Endothelial cell of umbilical vein (primary cell): ENCODE measurements at regions not wholly inside any gene's neighbourhood (a gene's known extent, or its start where the extent isn't known, plus 50 kb on each side); places are given as distances from the start of the nearest gene placed in this dataset.

Experiments used
- BruUV-seq: library from RNA; stranded (reverse); fragments of 400-500 nt; replicated peaks from 2 replicates; lab custom pipeline; 2021; lab: Mats Ljungman, UMichigan
- CTCF ChIA-PET: fragments of 300-600, 350-600 bp; sonication (Branson Sonifier 250); formaldehyde crosslinking; loops from one replicate; lab custom pipeline; 2021; ENCODE audit warnings: antibody characterized with exemption, inconsistent platforms; lab: Charles Lee
- POLR2A ChIA-PET: fragments of 300-600, 350-600 bp; sonication (Branson Sonifier 250); formaldehyde crosslinking; loops from one replicate; lab custom pipeline; 2021; ENCODE audit warnings: antibody characterized with exemption, inconsistent platforms; lab: Charles Lee
- DNase-seq: peaks from one replicate; pipeline ENCODE4 v3.0.0-alpha.2; 2011; ENCODE audit warnings: low read depth, low spot score
- FAIRE-seq: peaks from 2 replicates; lab custom pipeline; 2011; peaks lifted over from hg19 to GRCh38; lab: Jason Lieb, UNC
- H2AFZ ChIP-seq: 2 replicates; pipeline ENCODE4 v1.6.0; 2012; ENCODE audit warnings: low read depth, low read length, control low read depth, inconsistent platforms
- H3K27ac ChIP-seq: 2 replicates; pipeline ENCODE4 v1.5.1; 2011; ENCODE audit warnings: low read depth, mild to moderate bottlenecking, control low read depth, low read length, moderate library complexity; ENCODE audit not compliant: insufficient read depth
- H3K27me3 ChIP-seq, 2 experiments: 2 replicates each; pipeline versions ENCODE4 v1.6.0 to v1.6.1; 2011; ENCODE audit warnings: low read length in 2 of 2, mixed read lengths in 1 of 2; ENCODE audit not compliant: control insufficient read depth in 2 of 2, insufficient read depth in 2 of 2
- H3K36me3 ChIP-seq, 2 experiments: 2 replicates in 1 of 2; 3 replicates in 1 of 2; pipeline ENCODE4 v1.5.1; 2011; ENCODE audit warnings: low read length in 2 of 2, mild to moderate bottlenecking in 1 of 2, moderate library complexity in 1 of 2; ENCODE audit not compliant: control insufficient read depth in 2 of 2, insufficient read depth in 2 of 2; ENCODE audit errors: extremely low read depth in 1 of 2
- H3K4me1 ChIP-seq: 3 replicates; pipeline ENCODE4 v1.5.1; 2011; ENCODE audit warnings: mild to moderate bottlenecking, low read length; ENCODE audit not compliant: control insufficient read depth, insufficient read depth; ENCODE audit errors: extremely low read depth
- H3K4me2 ChIP-seq: 2 replicates; pipeline ENCODE4 v1.6.1; 2011; ENCODE audit warnings: low read length, control low read depth, mixed read lengths; ENCODE audit not compliant: insufficient read depth
- H3K4me3 ChIP-seq, 3 experiments: fragments of 200-600 bp in 1 of 3; sonication (generic), shearing (Covaris generic) in 1 of 3; replicated peaks in 1 of 3; 2 replicates each; pipeline ENCODE4 v1.5.1; 2011 to 2016; ENCODE audit warnings: control low read depth in 3 of 3, low read length in 3 of 3, mild to moderate bottlenecking in 2 of 3, inconsistent platforms in 1 of 3, low read depth in 1 of 3, moderate library complexity in 1 of 3; ENCODE audit not compliant: insufficient read depth in 1 of 3
- H3K79me2 ChIP-seq: 2 replicates; pipeline ENCODE4 v1.6.0; 2012; ENCODE audit warnings: low read length, inconsistent platforms; ENCODE audit not compliant: control insufficient read depth, insufficient read depth
- H3K9ac ChIP-seq: replicated peaks from 2 replicates; pipeline ENCODE3; 2011; ENCODE audit warnings: low read length, control low read depth; ENCODE audit not compliant: insufficient read depth; ENCODE audit errors: extremely low read depth
- H3K9me1 ChIP-seq: replicated peaks from 3 replicates; pipeline ENCODE4 v1.6.0; 2011; ENCODE audit warnings: mild to moderate bottlenecking, low read length; ENCODE audit not compliant: control insufficient read depth, insufficient read depth; ENCODE audit errors: extremely low read depth
- H3K9me3 ChIP-seq: replicated peaks from 2 replicates; pipeline ENCODE4 v1.5.1; 2012; ENCODE audit warnings: low read length, inconsistent platforms; ENCODE audit not compliant: control insufficient read depth, insufficient read depth
- H4K20me1 ChIP-seq: replicated peaks from 2 replicates; pipeline ENCODE3; 2011; ENCODE audit warnings: mild to moderate bottlenecking, low read length; ENCODE audit not compliant: control insufficient read depth, insufficient read depth; ENCODE audit errors: extremely low read depth
- EZH2 ChIP-seq: IDR thresholded peaks from 2 replicates; pipeline ENCODE4 v1.6.1; 2012; ENCODE audit warnings: borderline replicate concordance, low read depth, mild to moderate bottlenecking, moderate library complexity, low read length, inconsistent platforms; ENCODE audit not compliant: severe bottlenecking
- FOS ChIP-seq: IDR thresholded peaks from 2 replicates; pipeline ENCODE4 v1.6.1; 2011; ENCODE audit warnings: mild to moderate bottlenecking, low read length, moderate library complexity, borderline replicate concordance; ENCODE audit not compliant: insufficient read depth
- GATA2 ChIP-seq: IDR thresholded peaks from 2 replicates; pipeline ENCODE4 v1.7.0; 2011; ENCODE audit warnings: low read depth, mild to moderate bottlenecking, moderate library complexity, mixed read lengths, low read length; ENCODE audit not compliant: insufficient read length, insufficient read depth
- JUN ChIP-seq: IDR thresholded peaks from 2 replicates; pipeline ENCODE4 v1.6.1; 2011; ENCODE audit warnings: borderline replicate concordance, low read depth; ENCODE audit not compliant: insufficient read length, insufficient read depth
- MYC ChIP-seq: IDR thresholded peaks from one replicate; pipeline ENCODE4 v1.6.1; 2011; ENCODE audit warnings: mild to moderate bottlenecking, low read depth, low read length
- POLR2A ChIP-seq: IDR thresholded peaks from 2 replicates; pipeline ENCODE4 v1.6.1; 2012; ENCODE audit warnings: low read depth, mild to moderate bottlenecking, control low read depth, low read length
- POLR2AphosphoS5 ChIP-seq: IDR thresholded peaks from 2 replicates; pipeline ENCODE4 v1.6.1; 2012; ENCODE audit warnings: low read depth, mild to moderate bottlenecking, control low read depth, low read length, moderate library complexity; ENCODE audit not compliant: insufficient read depth
- dilution Hi-C: fragments of 300-500 bp; cut with MboI; formaldehyde crosslinking; loops from one replicate; pipeline ENCODE4 v1.15.0; 2019; ENCODE audit warnings: low sequenced_read_pairs; ENCODE audit not compliant: extremely low pct_ligation_motif_present
- intact Hi-C: fragments of 100-400 bp; cut with micrococcal nuclease; formaldehyde crosslinking; loops from one replicate; pipeline ENCODE4 v1.10.0; 2022
- TF ChIP-seq, protein P1 (sequence below), 2 donors: IDR thresholded peaks; 1 replicate in 1 of 2; 2 replicates in 1 of 2; pipeline ENCODE4 v1.5.1; 2011; ENCODE audit warnings: low read length in 2 of 2, mild to moderate bottlenecking in 2 of 2, moderate library complexity in 2 of 2, control low read depth in 1 of 2, inconsistent platforms in 1 of 2, low read depth in 1 of 2; ENCODE audit not compliant: insufficient read depth in 1 of 2; ENCODE audit errors: extremely low read depth in 1 of 2
- TF ChIP-seq, protein P2 (sequence below): IDR thresholded peaks from 2 replicates; pipeline ENCODE4 v1.6.1; 2011; ENCODE audit not compliant: insufficient read depth, insufficient read length

DNA sequence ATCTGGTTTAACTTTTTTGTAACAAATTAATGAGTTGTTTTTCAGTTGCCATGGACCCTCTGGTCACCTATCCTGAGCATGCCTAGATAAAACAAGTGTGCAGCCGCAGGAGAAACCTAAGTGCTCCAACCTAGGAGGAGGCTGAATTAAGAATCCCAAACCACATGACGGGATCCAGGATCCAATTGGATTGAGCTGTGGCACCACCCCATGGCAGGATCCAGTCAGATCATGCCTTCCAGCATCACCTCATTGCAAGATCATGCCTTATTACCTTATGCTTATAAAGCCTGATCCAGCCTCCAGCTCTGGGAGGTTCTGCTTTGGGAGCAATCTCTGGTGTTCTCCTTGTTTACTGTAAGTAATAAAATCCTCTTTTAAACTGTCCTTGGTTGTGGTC, 662.0 kb downstream of the TLR4 start:
- Histone ChIP-seq H3K27ac (no peak overlapping the region), H4K20me1 (no peaks in the 10 kb centered on the region), H3K9me3 (no peaks in the 10 kb centered on the region), H3K4me1 (no peaks in the 10 kb centered on the region), H3K9me1 (no peaks in the 10 kb centered on the region), H3K27me3 (no peaks in the 10 kb centered on the region), H2AFZ (no peak overlapping the region), H3K36me3 (no peaks in the 10 kb centered on the region), H3K4me3 (no peak overlapping the region), H3K9ac (no peak overlapping the region), H3K4me2 (no peak overlapping the region), H3K79me2 (no peaks in the 10 kb centered on the region)
- DNase-seq (no peak), FAIRE-seq (no peak)
- POLR2A ChIA-PET, result no interaction called here
- TF ChIP-seq, protein P1, sequence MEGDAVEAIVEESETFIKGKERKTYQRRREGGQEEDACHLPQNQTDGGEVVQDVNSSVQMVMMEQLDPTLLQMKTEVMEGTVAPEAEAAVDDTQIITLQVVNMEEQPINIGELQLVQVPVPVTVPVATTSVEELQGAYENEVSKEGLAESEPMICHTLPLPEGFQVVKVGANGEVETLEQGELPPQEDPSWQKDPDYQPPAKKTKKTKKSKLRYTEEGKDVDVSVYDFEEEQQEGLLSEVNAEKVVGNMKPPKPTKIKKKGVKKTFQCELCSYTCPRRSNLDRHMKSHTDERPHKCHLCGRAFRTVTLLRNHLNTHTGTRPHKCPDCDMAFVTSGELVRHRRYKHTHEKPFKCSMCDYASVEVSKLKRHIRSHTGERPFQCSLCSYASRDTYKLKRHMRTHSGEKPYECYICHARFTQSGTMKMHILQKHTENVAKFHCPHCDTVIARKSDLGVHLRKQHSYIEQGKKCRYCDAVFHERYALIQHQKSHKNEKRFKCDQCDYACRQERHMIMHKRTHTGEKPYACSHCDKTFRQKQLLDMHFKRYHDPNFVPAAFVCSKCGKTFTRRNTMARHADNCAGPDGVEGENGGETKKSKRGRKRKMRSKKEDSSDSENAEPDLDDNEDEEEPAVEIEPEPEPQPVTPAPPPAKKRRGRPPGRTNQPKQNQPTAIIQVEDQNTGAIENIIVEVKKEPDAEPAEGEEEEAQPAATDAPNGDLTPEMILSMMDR (IDR thresholded peaks at IDR 0.05; ENCODE audit: extremely low read depth in 1 of 2, insufficient read depth in 1 of 2, low read depth in 1 of 2, low read length in 2 of 2), result no peak
- TF ChIP-seq POLR2AphosphoS5 (no peak), GATA2 (no peak), JUN (no peak), MYC (no peak), POLR2A (no peak), FOS (no peak), EZH2 (no peak)
- TF ChIP-seq, protein P2, sequence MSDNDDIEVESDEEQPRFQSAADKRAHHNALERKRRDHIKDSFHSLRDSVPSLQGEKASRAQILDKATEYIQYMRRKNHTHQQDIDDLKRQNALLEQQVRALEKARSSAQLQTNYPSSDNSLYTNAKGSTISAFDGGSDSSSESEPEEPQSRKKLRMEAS, result no peak
- intact Hi-C loops, result no loop called here
- CTCF ChIA-PET, result no interaction called here
- dilution Hi-C loops, result no loop called here
- no TSS peak for BruUV-seq
